IMR-90 (cell line): ENCODE measurements at regions not wholly inside any gene's neighbourhood (a gene's known extent, or its start where the extent isn't known, plus 50 kb on each side); places are given as distances from the start of the nearest gene placed in this dataset.
"Not testable (repeated sequence)": the region's sequence is repeated elsewhere in the genome, so short reads cannot be mapped to it uniquely, and the experiment has no call there.

Source experiments
- ATAC-seq: fragments of 200-7000 bp; cut with Tn5 transposase; 2 replicates; pipeline ENCODE4 v1.9.1; 2020; ENCODE audit warnings: low read depth, mild to moderate bottlenecking, moderate library complexity
- BruUV-seq: library from RNA; stranded (reverse); fragments of 400-500 nt; replicated peaks from 2 replicates; lab custom pipeline; 2021; lab: Mats Ljungman, UMichigan
- CTCF ChIA-PET: fragments of 300-600 bp; formaldehyde crosslinking; extraction: SDS; loops from one replicate; lab custom pipeline; 2021; ENCODE audit warnings: antibody characterized with exemption; lab: Yijun Ruan, JAX
- POLR2A ChIA-PET: fragments of 300-600 bp; sonication (Branson Sonifier 250); formaldehyde crosslinking; loops from one replicate; lab custom pipeline; 2022; ENCODE audit warnings: antibody characterized with exemption; ENCODE audit not compliant: unreplicated experiment; lab: Charles Lee
- DNase-seq: peaks from one replicate; pipeline ENCODE4 v3.0.0; 2013
- H2AFZ ChIP-seq: replicated peaks from 2 replicates; pipeline ENCODE3; 2013; ENCODE audit warnings: low read length, mild to moderate bottlenecking; ENCODE audit not compliant: poor library complexity
- H2AK5ac ChIP-seq: 2 replicates; pipeline ENCODE4 v1.6.1; 2013; ENCODE audit warnings: low read depth, low read length, inconsistent platforms
- H2AK9ac ChIP-seq: replicated peaks from 2 replicates; pipeline ENCODE3; 2013; ENCODE audit warnings: mild to moderate bottlenecking, low read depth, low read length, moderate library complexity; ENCODE audit not compliant: poor library complexity
- H2BK120ac ChIP-seq: 2 replicates; pipeline ENCODE4 v1.6.1; 2013; ENCODE audit warnings: low read depth, low read length, inconsistent platforms
- H2BK15ac ChIP-seq: 3 replicates; pipeline ENCODE4 v1.6.1; 2013; ENCODE audit warnings: low read depth, low read length, inconsistent platforms
- H2BK20ac ChIP-seq: 2 replicates; pipeline ENCODE4 v1.6.1; 2013; ENCODE audit warnings: low read depth, mild to moderate bottlenecking, inconsistent platforms, low read length, moderate library complexity
- H2BK5ac ChIP-seq: 2 replicates; pipeline ENCODE4 v1.6.1; 2013; ENCODE audit warnings: mild to moderate bottlenecking, low read depth, low read length, inconsistent platforms; ENCODE audit not compliant: poor library complexity, severe bottlenecking
- H3K14ac ChIP-seq: replicated peaks from 2 replicates; pipeline ENCODE4 v1.6.1; 2013; ENCODE audit warnings: low read depth, low read length, inconsistent platforms
- H3K18ac ChIP-seq: 2 replicates; pipeline ENCODE4 v1.6.1; 2013; ENCODE audit warnings: low read depth, low read length, control low read depth
- H3K23ac ChIP-seq: 2 replicates; pipeline ENCODE4 v1.6.1; 2013; ENCODE audit warnings: low read depth, low read length, inconsistent platforms
- H3K27ac ChIP-seq: 2 replicates; pipeline ENCODE4 v1.5.1; 2013; ENCODE audit warnings: mild to moderate bottlenecking, control low read depth, low read length; ENCODE audit not compliant: insufficient read depth
- H3K27me3 ChIP-seq: 2 replicates; pipeline ENCODE4 v1.6.1; 2013; ENCODE audit warnings: low read length; ENCODE audit not compliant: control insufficient read depth, insufficient read depth
- H3K36me3 ChIP-seq: 2 replicates; pipeline ENCODE4 v1.6.1; 2013; ENCODE audit warnings: low read length, mixed read lengths; ENCODE audit not compliant: control insufficient read depth, insufficient read depth
- H3K4ac ChIP-seq: 2 replicates; pipeline ENCODE4 v1.6.1; 2013; ENCODE audit warnings: low read depth, low read length, inconsistent platforms
- H3K4me1 ChIP-seq: 2 replicates; pipeline ENCODE4 v1.6.1; 2013; ENCODE audit warnings: low read length, mixed read lengths; ENCODE audit not compliant: control insufficient read depth, insufficient read depth
- H3K4me2 ChIP-seq: 2 replicates; pipeline ENCODE4 v1.6.1; 2013; ENCODE audit warnings: low read depth, mild to moderate bottlenecking, control low read depth, low read length, moderate library complexity
- H3K4me3 ChIP-seq: 2 replicates; pipeline ENCODE4 v1.5.1; 2013; ENCODE audit warnings: low read depth, mild to moderate bottlenecking, control low read depth, low read length, moderate library complexity; ENCODE audit not compliant: insufficient read depth
- H3K56ac ChIP-seq: 2 replicates; pipeline ENCODE4 v1.6.1; 2013; ENCODE audit warnings: low read length, inconsistent platforms; ENCODE audit not compliant: insufficient read depth; ENCODE audit errors: extremely low read depth
- H3K79me1 ChIP-seq, 2 experiments: 2 replicates each; pipeline ENCODE4 v1.6.1; 2013; ENCODE audit warnings: low read length in 2 of 2, inconsistent platforms in 1 of 2, low read depth in 1 of 2
- H3K9ac ChIP-seq: 2 replicates; pipeline ENCODE4 v1.6.1; 2013; ENCODE audit warnings: low read depth, low read length, control low read depth
- H3K9me1 ChIP-seq: 2 replicates; pipeline ENCODE4 v1.6.1; 2013; ENCODE audit warnings: low read length, inconsistent platforms; ENCODE audit not compliant: insufficient read depth
- H3K9me3 ChIP-seq: 2 replicates; pipeline ENCODE4 v1.6.1; 2013; ENCODE audit warnings: low read length; ENCODE audit not compliant: control insufficient read depth, insufficient read depth
- H4K20me1 ChIP-seq: 2 replicates; pipeline ENCODE4 v1.6.1; 2013; ENCODE audit warnings: low read length, inconsistent platforms; ENCODE audit not compliant: insufficient read depth
- H4K5ac ChIP-seq: 2 replicates; pipeline ENCODE4 v1.6.1; 2013; ENCODE audit warnings: mild to moderate bottlenecking, low read depth, low read length, control low read depth
- H4K8ac ChIP-seq, 2 experiments: 2 replicates each; pipeline ENCODE4 v1.6.1; 2013; ENCODE audit warnings: low read depth in 2 of 2, low read length in 2 of 2, control low read depth in 1 of 2, inconsistent platforms in 1 of 2
- H4K91ac ChIP-seq: 2 replicates; pipeline ENCODE4 v1.6.1; 2013; ENCODE audit warnings: low read depth, low read length, inconsistent platforms; ENCODE audit not compliant: insufficient read depth
- CTCF ChIP-seq: conservative IDR thresholded peaks from 2 replicates; pipeline ENCODE4 v1.5.1; 2012; ENCODE audit warnings: mild to moderate bottlenecking, low read depth, low read length, improper control_type of control experiment
- FOS ChIP-seq: fragments of 150-350 bp; IDR thresholded peaks from 2 replicates; pipeline ENCODE4 v1.6.1; 2016; ENCODE audit warnings: low read depth, low read length
- NFE2L2 ChIP-seq: fragments of 150-350 bp; IDR thresholded peaks from 2 replicates; pipeline ENCODE4 v1.6.1; 2016; ENCODE audit warnings: low read depth, mild to moderate bottlenecking, low read length
- RCOR1 ChIP-seq: IDR thresholded peaks from 2 replicates; pipeline ENCODE4 v1.6.1; 2012; ENCODE audit warnings: mild to moderate bottlenecking, low read length, improper control_type of control experiment; ENCODE audit not compliant: insufficient replicate concordance
- SMC3 ChIP-seq: fragments of 150-350 bp; IDR thresholded peaks from 2 replicates; pipeline ENCODE4 v1.6.1; 2016; ENCODE audit warnings: low read depth, mild to moderate bottlenecking, antibody characterized with exemption, low read length, moderate library complexity
- USF2 ChIP-seq: fragments of 150-350 bp; IDR thresholded peaks from 2 replicates; pipeline ENCODE4 v1.6.1; 2017; ENCODE audit warnings: mild to moderate bottlenecking, antibody characterized with exemption, low read length, low read depth
- WGBS, 2 experiments: methylation state at CpG; one replicate each; pipeline versions ENCODE4 v1.1.5 to v1.1.7; 2013; ENCODE audit warnings: missing lambda C conversion rate in 2 of 2; ENCODE audit not compliant: insufficient read length in 1 of 2; ENCODE audit errors: extremely low coverage in 2 of 2; 5-methylcytosine and 5-hydroxymethylcytosine counted together
- dilution Hi-C: fragments of 300-500 bp; cut with HindIII; formaldehyde crosslinking; loops from one replicate; pipeline ENCODE4 v1.14.3; 2018; ENCODE audit warnings: low sequenced_read_pairs; ENCODE audit not compliant: unreplicated experiment
- in situ Hi-C: fragments of 300-500 bp; cut with MboI; formaldehyde crosslinking; loops from 3 replicates; pipeline ENCODE4 v1.14.3; 2019; ENCODE audit warnings: low sequenced_read_pairs, inconsistent platforms, mixed read lengths
- intact Hi-C: fragments of 100-400 bp; cut with micrococcal nuclease; formaldehyde crosslinking; loops from 2 replicates; pipeline ENCODE4 v1.10.0; 2022

- Histone ChIP-seq H3K9ac (no peak overlapping the region), H4K8ac (no peak overlapping the region), H3K36me3 (no peaks in the 10 kb centered on the region), H3K56ac (no peak overlapping the region), H2BK20ac (no peak overlapping the region), H3K23ac (no peak overlapping the region), H3K9me1 (no peaks in the 10 kb centered on the region), H3K14ac (no peak overlapping the region), H2AK5ac (no peak overlapping the region), H3K4ac (no peak overlapping the region), H3K9me3 (no peaks in the 10 kb centered on the region; the same call in 1 of the 2 replicates), H4K20me1 (no peaks in the 10 kb centered on the region), H3K18ac (no peak overlapping the region), H2BK5ac (no peak overlapping the region), H3K27ac (no peak overlapping the region), H3K4me2 (no peak overlapping the region), H2AFZ (no peak overlapping the region), H4K91ac (no peak overlapping the region), H3K27me3 (no peaks in the 10 kb centered on the region), H2BK15ac (no peak overlapping the region), H3K4me1 (no peaks in the 10 kb centered on the region), H2BK120ac (no peak overlapping the region), H3K79me1 (no peaks in the 10 kb centered on the region), H3K4me3 (no peak overlapping the region), H2AK9ac (no peak overlapping the region), H4K5ac (no peak overlapping the region)
- BruUV-seq = no TSS peak
- in situ Hi-C loops (no loop called here), intact Hi-C loops (no loop called here), dilution Hi-C loops (no loop called here)
- no CpG with 5 or more reads among the region's 3 CpGs for WGBS, 2 experiments
- CTCF ChIA-PET = no interaction called here
- no peak for DNase-seq
- ATAC-seq = no peak
- POLR2A ChIA-PET = no interaction called here
- TF ChIP-seq CTCF = no peak
- no peak for TF ChIP-seq SMC3
- no peak for TF ChIP-seq RCOR1
- TF ChIP-seq NFE2L2 = no peak
- no peak for TF ChIP-seq FOS
- no peak for TF ChIP-seq USF2
Measured at GRCh38 chr7:84735011-84735410, 451.8 kb downstream of the SEMA3D start.

- DNase-seq, H3K27me3 ChIP-seq, H3K36me3 ChIP-seq, H3K4me2 ChIP-seq, CTCF ChIA-PET, dilution Hi-C loops, H4K20me1 ChIP-seq, H3K14ac ChIP-seq, H3K9me3 ChIP-seq, H2AK9ac ChIP-seq, H3K27ac ChIP-seq, H2AK5ac ChIP-seq, H2BK5ac ChIP-seq, H4K91ac ChIP-seq, BruUV-seq, H3K4me3 ChIP-seq, H3K56ac ChIP-seq, H3K79me1 ChIP-seq, H2BK120ac ChIP-seq, POLR2A ChIA-PET, ATAC-seq, H2BK20ac ChIP-seq, intact Hi-C loops, H3K23ac ChIP-seq, H3K18ac ChIP-seq, H4K5ac ChIP-seq, H3K9ac ChIP-seq, H2BK15ac ChIP-seq, H3K4me1 ChIP-seq, H3K9me1 ChIP-seq, in situ Hi-C loops, H4K8ac ChIP-seq, H2AFZ ChIP-seq, H3K4ac ChIP-seq: not testable (repeated sequence)
- no CpG with 5 or more reads among the region's 2 CpGs for WGBS, 2 experiments
Measured at GRCh38 chr7:84733976-84734375, 452.9 kb downstream of the SEMA3D start.
